HCT116 (cell line): ENCODE measurements at regions not wholly inside any gene's neighbourhood (a gene's known extent, or its start where the extent isn't known, plus 50 kb on each side); places are given as distances from the start of the nearest gene placed in this dataset.

Source experiments
- ATAC-seq: fragments of 200-7000 bp; cut with Tn5 transposase; 2 replicates; pipeline ENCODE4 v1.9.1; 2020; ENCODE audit warnings: mild to moderate bottlenecking, moderate library complexity
- BruUV-seq: library from RNA; stranded (reverse); fragments of 400-500 nt; replicated peaks from 2 replicates; lab custom pipeline; 2021; lab: Mats Ljungman, UMichigan
- CTCF ChIA-PET: fragments of 300-600 bp; sonication (Branson Sonifier 250); formaldehyde crosslinking; loops from one replicate; lab custom pipeline; 2021; ENCODE audit warnings: antibody characterized with exemption; lab: Charles Lee
- POLR2A ChIA-PET: fragments of 300-600, 350-600 bp; sonication (Branson Sonifier 250); formaldehyde crosslinking; loops from one replicate; lab custom pipeline; 2021; ENCODE audit warnings: antibody characterized with exemption; lab: Charles Lee
- RAD21 ChIA-PET, 2 experiments: fragments of 300-600 bp; sonication (Branson Sonifier 250); formaldehyde crosslinking; loops; one replicate each; lab custom pipeline; 2023; ENCODE audit warnings: low total read pairs in 2 of 2; ENCODE audit not compliant: uncharacterized antibody in 2 of 2, unreplicated experiment in 2 of 2, low non-redundant PET in 1 of 2; lab: Charles Lee
- DNase-seq: peaks from one replicate; pipeline ENCODE4 v3.0.0-alpha.2; 2010; ENCODE audit warnings: low read depth, low spot score
- H2AFZ ChIP-seq: fragments of 200-600 bp; shearing (Covaris generic), sonication (generic); 2 replicates; pipeline ENCODE4 v1.6.1; 2017; ENCODE audit warnings: low read depth, mixed run types, mixed read lengths, antibody characterized with exemption, low read length; ENCODE audit not compliant: poor library complexity, severe bottlenecking
- H3K27ac ChIP-seq: 2 replicates; pipeline ENCODE4 v1.5.1; 2012; ENCODE audit warnings: low read depth, low read length
- H3K27me3 ChIP-seq: fragments of 200-600 bp; sonication (generic); 2 replicates; pipeline ENCODE4 v1.6.1; 2016; ENCODE audit warnings: mixed run types, low read length, mixed read lengths; ENCODE audit not compliant: insufficient read depth
- H3K36me3 ChIP-seq, 2 experiments: fragments of 200-500 bp in 1 of 2; fragments of 200-600 bp in 1 of 2; sonication (Bioruptor generic) in 1 of 2; sonication (generic) in 1 of 2; 2 replicates each; pipeline versions ENCODE4 v1.5.1 to v1.6.1; 2014 to 2016; ENCODE audit warnings: low read length in 2 of 2, inconsistent platforms in 1 of 2, mixed read lengths in 1 of 2, mixed run types in 1 of 2; ENCODE audit not compliant: insufficient read depth in 2 of 2, control insufficient read depth in 1 of 2
- H3K4me1 ChIP-seq, 2 experiments: fragments of 200-600 bp in 1 of 2; sonication (generic) in 1 of 2; 2 replicates each; pipeline versions ENCODE4 v1.5.1 to v1.6.1; 2012 to 2017; ENCODE audit warnings: low read length in 2 of 2, inconsistent platforms in 1 of 2, mild to moderate bottlenecking in 1 of 2, mixed read lengths in 1 of 2, mixed run types in 1 of 2, moderate library complexity in 1 of 2; ENCODE audit not compliant: insufficient read depth in 2 of 2, control insufficient read depth in 1 of 2
- H3K4me2 ChIP-seq: fragments of 200-600 bp; sonication (generic); 2 replicates; pipeline ENCODE4 v1.6.1; 2017; ENCODE audit warnings: mixed run types, low read length, mixed read lengths
- H3K4me3 ChIP-seq, 2 experiments: fragments of 200-600 bp in 1 of 2; sonication (generic) in 1 of 2; replicated peaks in 1 of 2; 2 replicates each; pipeline ENCODE4 v1.5.1; 2011 to 2016; ENCODE audit warnings: low read length in 2 of 2, control low read depth in 1 of 2, low read depth in 1 of 2, mild to moderate bottlenecking in 1 of 2, mixed read lengths in 1 of 2, mixed run types in 1 of 2
- H3K79me2 ChIP-seq: fragments of 200-600 bp; sonication (generic); 2 replicates; pipeline ENCODE4 v1.6.1; 2017; ENCODE audit warnings: mild to moderate bottlenecking, mixed run types, low read length, moderate library complexity, mixed read lengths; ENCODE audit not compliant: insufficient read depth
- H3K9ac ChIP-seq: fragments of 200-600 bp; sonication (generic); 2 replicates; pipeline ENCODE4 v1.6.1; 2016; ENCODE audit warnings: low read length, mixed read lengths
- H3K9me2 ChIP-seq: fragments of 200-600 bp; sonication (generic), shearing (Covaris generic); 2 replicates; pipeline ENCODE4 v1.6.1; 2017; ENCODE audit warnings: mixed run types, mild to moderate bottlenecking, moderate library complexity; ENCODE audit not compliant: insufficient read depth
- H3K9me3 ChIP-seq, 2 experiments: fragments of 200-500 bp in 1 of 2; fragments of 200-600 bp in 1 of 2; sonication (Bioruptor generic) in 1 of 2; sonication (generic) in 1 of 2; 2 replicates each; pipeline ENCODE4 v1.6.1; 2014 to 2017; ENCODE audit warnings: low read length in 2 of 2, mixed read lengths in 2 of 2, inconsistent platforms in 1 of 2, low read depth in 1 of 2, mild to moderate bottlenecking in 1 of 2, mixed run types in 1 of 2, moderate library complexity in 1 of 2; ENCODE audit not compliant: control insufficient read depth in 1 of 2, insufficient read depth in 1 of 2
- H4K20me1 ChIP-seq: fragments of 200-600 bp; sonication (generic), shearing (Covaris generic); 2 replicates; pipeline ENCODE4 v1.6.1; 2017; ENCODE audit warnings: mixed run types, mild to moderate bottlenecking, moderate library complexity; ENCODE audit not compliant: insufficient read depth
- CTCF ChIP-seq, 3 experiments: fragments of 200-600 bp in 1 of 3; sonication (generic) in 1 of 3; IDR thresholded peaks in 2 of 3; conservative IDR thresholded peaks in 1 of 3; 2 replicates each; pipeline ENCODE4 v1.5.1; 2012 to 2017; ENCODE audit warnings: low read depth in 2 of 3, low read length in 2 of 3, antibody characterized with exemption in 1 of 3, borderline replicate concordance in 1 of 3, control low read depth in 1 of 3, mild to moderate bottlenecking in 1 of 3, mixed read lengths in 1 of 3, mixed run types in 1 of 3, moderate library complexity in 1 of 3; ENCODE audit not compliant: insufficient read depth in 1 of 3
- JUND ChIP-seq: IDR thresholded peaks from 2 replicates; pipeline ENCODE4 v1.6.1; 2012
- POLR2A ChIP-seq: IDR thresholded peaks from 2 replicates; pipeline ENCODE4 v1.7.0; 2011; ENCODE audit warnings: borderline replicate concordance; ENCODE audit not compliant: insufficient read depth, insufficient read length; ENCODE audit errors: extremely low read depth
- POLR2AphosphoS5 ChIP-seq: IDR thresholded peaks from 2 replicates; pipeline ENCODE4 v1.6.1; 2011; ENCODE audit warnings: mild to moderate bottlenecking, low read depth, low read length, moderate library complexity
- RAD21 ChIP-seq: IDR thresholded peaks from 2 replicates; pipeline ENCODE4 v1.6.1; 2012; ENCODE audit warnings: low read depth, mild to moderate bottlenecking
- SP1 ChIP-seq: IDR thresholded peaks from 2 replicates; pipeline ENCODE4 v1.6.1; 2012; ENCODE audit warnings: low read depth
- TCF7L2 ChIP-seq: IDR thresholded peaks from 2 replicates; pipeline ENCODE4 v1.7.0; 2011; ENCODE audit warnings: borderline replicate concordance, inconsistent platforms; ENCODE audit not compliant: insufficient read depth, insufficient read length; ENCODE audit errors: extremely low read depth
- YY1 ChIP-seq: IDR thresholded peaks from 2 replicates; pipeline ENCODE4 v1.6.1; 2011; ENCODE audit warnings: low read length, low read depth, moderate library complexity, mild to moderate bottlenecking; ENCODE audit not compliant: insufficient replicate concordance; ENCODE audit errors: extremely low read depth
- ZNF274 ChIP-seq: fragments of 200-500 bp; sonication (Bioruptor generic); IDR thresholded peaks from 2 replicates; pipeline ENCODE4 v1.6.1; 2014; ENCODE audit warnings: mild to moderate bottlenecking, low read depth, low read length, inconsistent platforms
- intact Hi-C: fragments of 100-400 bp; cut with micrococcal nuclease; formaldehyde crosslinking; loops from 2 replicates; pipeline ENCODE4 v1.10.0; 2022
- TF ChIP-seq, protein P1 (sequence below): IDR thresholded peaks from 2 replicates; pipeline ENCODE4 v1.6.1; 2011; ENCODE audit warnings: mild to moderate bottlenecking, low read length, moderate library complexity; ENCODE audit not compliant: insufficient replicate concordance; ENCODE audit errors: extremely low read depth

GRCh38 chr6:144467172-144467762 lies 182.1 kb downstream of the UTRN start:
- H3K27ac ChIP-seq: no peak overlapping the region
- no peak overlapping the region for H3K4me3 ChIP-seq
- no peak overlapping the region for H3K9ac ChIP-seq
- ChIA-PET POLR2A (no interaction called here), RAD21 (no interaction called here), CTCF (no interaction called here)
- H3K9me2 ChIP-seq: no peaks in the 10 kb centered on the region
- no peaks in the 10 kb centered on the region for H4K20me1 ChIP-seq
- no peaks in the 10 kb centered on the region for H3K9me3 ChIP-seq
- H3K4me2 ChIP-seq: no peak overlapping the region
- H3K79me2 ChIP-seq: no peaks in the 10 kb centered on the region
- H3K27me3 ChIP-seq: no peaks in the 10 kb centered on the region
- DNase-seq (no peak), ATAC-seq (no peak)
- TF ChIP-seq, protein P1, sequence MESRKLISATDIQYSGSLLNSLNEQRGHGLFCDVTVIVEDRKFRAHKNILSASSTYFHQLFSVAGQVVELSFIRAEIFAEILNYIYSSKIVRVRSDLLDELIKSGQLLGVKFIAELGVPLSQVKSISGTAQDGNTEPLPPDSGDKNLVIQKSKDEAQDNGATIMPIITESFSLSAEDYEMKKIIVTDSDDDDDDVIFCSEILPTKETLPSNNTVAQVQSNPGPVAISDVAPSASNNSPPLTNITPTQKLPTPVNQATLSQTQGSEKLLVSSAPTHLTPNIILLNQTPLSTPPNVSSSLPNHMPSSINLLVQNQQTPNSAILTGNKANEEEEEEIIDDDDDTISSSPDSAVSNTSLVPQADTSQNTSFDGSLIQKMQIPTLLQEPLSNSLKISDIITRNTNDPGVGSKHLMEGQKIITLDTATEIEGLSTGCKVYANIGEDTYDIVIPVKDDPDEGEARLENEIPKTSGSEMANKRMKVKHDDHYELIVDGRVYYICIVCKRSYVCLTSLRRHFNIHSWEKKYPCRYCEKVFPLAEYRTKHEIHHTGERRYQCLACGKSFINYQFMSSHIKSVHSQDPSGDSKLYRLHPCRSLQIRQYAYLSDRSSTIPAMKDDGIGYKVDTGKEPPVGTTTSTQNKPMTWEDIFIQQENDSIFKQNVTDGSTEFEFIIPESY: no peak
- TF ChIP-seq ZNF274: no peak
- TF ChIP-seq SP1: no peak
- TF ChIP-seq CTCF (IDR thresholded peaks at IDR 0.05 in 2 of 3, conservative IDR thresholded peaks at IDR 0.05 in 1 of 3; ENCODE audit: borderline replicate concordance in 1 of 3, insufficient read depth in 1 of 3, low read depth in 2 of 3, low read length in 2 of 3): no peak
- TF ChIP-seq RAD21: no peak
- no peak for TF ChIP-seq POLR2A
- no peak for TF ChIP-seq JUND
- TF ChIP-seq YY1: no peak
- no peak for TF ChIP-seq TCF7L2
- TF ChIP-seq POLR2AphosphoS5: no peak
- H3K36me3 ChIP-seq: no peaks in the 10 kb centered on the region
- BruUV-seq: no TSS peak
- no peaks in the 10 kb centered on the region for H3K4me1 ChIP-seq
- no peak overlapping the region for H2AFZ ChIP-seq
- intact Hi-C loops: no loop called here
